Activated CD8-positive, alpha-beta T cell treated with anti-CD3 and anti-CD28 coated beads for 36 hours (primary cell): ENCODE measurements at regions not wholly inside any gene's neighbourhood (a gene's known extent, or its start where the extent isn't known, plus 50 kb on each side); places are given as distances from the start of the nearest gene placed in this dataset.

Experiments used
- ATAC-seq: fragments of 200-7000 bp; cut with Tn5 transposase; one replicate; pipeline ENCODE4 v1.10.0; 2021; ENCODE audit warnings: mild to moderate bottlenecking, moderate library complexity
- CTCF ChIA-PET: fragments of 350-600 bp; sonication (Branson Sonifier 250); formaldehyde crosslinking; loops from one replicate; lab custom pipeline; 2021; ENCODE audit warnings: antibody characterized with exemption; lab: Charles Lee
- POLR2A ChIA-PET: fragments of 350-600 bp; sonication (Branson Sonifier 250); formaldehyde crosslinking; loops from one replicate; lab custom pipeline; 2021; ENCODE audit warnings: antibody characterized with exemption; lab: Charles Lee
- DNase-seq: peaks from one replicate; pipeline ENCODE4 v3.0.0-alpha.2; 2020
- H3K27ac Mint-ChIP-seq: one replicate; pipeline ENCODE4 v1.8.0; 2021; ENCODE audit warnings: mild to moderate bottlenecking, mixed read lengths
- H3K27me3 Mint-ChIP-seq: one replicate; pipeline ENCODE4 v1.8.0; 2021; ENCODE audit warnings: mixed read lengths
- H3K36me3 Mint-ChIP-seq: one replicate; pipeline ENCODE4 v1.8.0; 2021; ENCODE audit warnings: low read depth, mixed read lengths
- H3K4me1 Mint-ChIP-seq: one replicate; pipeline ENCODE4 v1.8.0; 2021; ENCODE audit warnings: low read depth, mixed read lengths
- H3K4me3 Mint-ChIP-seq: one replicate; pipeline ENCODE4 v1.8.0; 2021; ENCODE audit warnings: mild to moderate bottlenecking, moderate library complexity, mixed read lengths
- H3K9me3 Mint-ChIP-seq: one replicate; pipeline ENCODE4 v1.8.0; 2021; ENCODE audit warnings: mixed read lengths
- CTCF ChIP-seq: fragments of 200-600 bp; IDR thresholded peaks from one replicate; pipeline ENCODE4 v1.8.0; 2022; ENCODE audit warnings: antibody characterized with exemption, mild to moderate bottlenecking
- intact Hi-C: fragments of 100-400 bp; cut with micrococcal nuclease; formaldehyde crosslinking; loops from one replicate; pipeline ENCODE4 v1.10.0; 2022

- Mint-ChIP-seq H3K4me1 (no peaks in the 10 kb centered on the region), H3K4me3 (no peak overlapping the region), H3K27me3 (no peaks in the 10 kb centered on the region), H3K36me3 (no peaks in the 10 kb centered on the region), H3K27ac (no peak overlapping the region), H3K9me3 (peaks cover 8% of the 10 kb centered on the region)
- DNase-seq: no peak
- intact Hi-C loops: no loop called here
- CTCF ChIA-PET: no interaction called here
- POLR2A ChIA-PET: no interaction called here
- TF ChIP-seq CTCF: no peak
- ATAC-seq: no peak
These were observed 1026.3 kb downstream of the CDH9 start for GRCh38 chr5:26012078-26012477.

GRCh38 chr5:26009742-26010141 lies 1028.6 kb downstream of the CDH9 start:
- H3K27me3 Mint-ChIP-seq: no peaks in the 10 kb centered on the region
- H3K4me1 Mint-ChIP-seq: no peaks in the 10 kb centered on the region
- no peak overlapping the region for H3K4me3 Mint-ChIP-seq
- no peak for TF ChIP-seq CTCF
- CTCF ChIA-PET: no interaction called here
- POLR2A ChIA-PET: no interaction called here
- no peak for ATAC-seq
- no peak overlapping the region for H3K27ac Mint-ChIP-seq
- no peak for DNase-seq
- intact Hi-C loops: no loop called here
- no peaks in the 10 kb centered on the region for H3K36me3 Mint-ChIP-seq
- peaks cover 11% of the 10 kb centered on the region for H3K9me3 Mint-ChIP-seq

- Mint-ChIP-seq H3K4me1 (no peaks in the 10 kb centered on the region), H3K36me3 (no peaks in the 10 kb centered on the region), H3K27me3 (no peaks in the 10 kb centered on the region), H3K9me3 (peaks cover 9% of the 10 kb centered on the region), H3K4me3 (no peak overlapping the region), H3K27ac (no peak overlapping the region)
- intact Hi-C loops: no loop called here
- ChIA-PET POLR2A (no interaction called here), CTCF (no interaction called here)
- DNase-seq (no peak), ATAC-seq (no peak)
- TF ChIP-seq CTCF: no peak
These were observed 1034.4 kb downstream of the CDH9 start for GRCh38 chr5:26003966-26004365.

GRCh38 chr5:25995209-25995608 lies 1043.2 kb downstream of the CDH9 start:
- H3K9me3 Mint-ChIP-seq: peaks cover 20% of the 10 kb centered on the region

GRCh38 chr5:25993701-25994100 lies 1044.7 kb downstream of the CDH9 start:
- POLR2A ChIA-PET: no interaction called here
- Mint-ChIP-seq H3K4me1 (no peaks in the 10 kb centered on the region), H3K27ac (no peak overlapping the region), H3K9me3 (peaks cover 21% of the 10 kb centered on the region), H3K27me3 (no peaks in the 10 kb centered on the region), H3K36me3 (no peaks in the 10 kb centered on the region), H3K4me3 (no peak overlapping the region)
- intact Hi-C loops: no loop called here
- no peak for TF ChIP-seq CTCF
- DNase-seq: no peak
- CTCF ChIA-PET: no interaction called here
- ATAC-seq: no peak

More at GRCh38 chr5:25995209-25995608, 1043.2 kb downstream of the CDH9 start:
- no peaks in the 10 kb centered on the region for H3K4me1 Mint-ChIP-seq
- no peak overlapping the region for H3K27ac Mint-ChIP-seq
- no peak for TF ChIP-seq CTCF
- intact Hi-C loops: no loop called here
- H3K4me3 Mint-ChIP-seq: no peak overlapping the region
- ChIA-PET CTCF (no interaction called here), POLR2A (no interaction called here)
- no peaks in the 10 kb centered on the region for H3K36me3 Mint-ChIP-seq
- no peaks in the 10 kb centered on the region for H3K27me3 Mint-ChIP-seq
- ATAC-seq (no peak), DNase-seq (no peak)
